ENCODE measurements at regions not wholly inside any gene's neighbourhood (a gene's known extent, or its start where the extent isn't known, plus 50 kb on each side); places are given as distances from the start of the nearest gene placed in this dataset.

DNA sequence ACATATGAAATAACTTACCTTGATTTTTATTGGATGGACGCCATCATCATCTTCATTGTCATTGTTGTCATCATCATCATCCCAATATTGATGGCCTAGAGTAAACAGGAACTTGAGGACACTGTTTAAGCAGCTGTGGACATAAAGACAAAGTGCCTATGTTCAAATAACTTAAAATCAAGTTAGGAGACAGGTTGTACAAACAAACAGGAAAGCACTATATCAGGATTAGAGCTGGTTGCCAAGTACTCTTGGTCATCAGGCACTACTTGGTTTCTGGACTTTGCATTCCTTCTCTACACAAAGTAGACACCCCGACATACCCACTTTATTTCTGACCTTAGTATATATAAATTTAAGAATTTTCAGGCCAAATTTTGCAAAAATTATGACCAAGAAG, 608.6 kb downstream of the KLHL13 start:
- TF ChIP-seq, protein P1, sequence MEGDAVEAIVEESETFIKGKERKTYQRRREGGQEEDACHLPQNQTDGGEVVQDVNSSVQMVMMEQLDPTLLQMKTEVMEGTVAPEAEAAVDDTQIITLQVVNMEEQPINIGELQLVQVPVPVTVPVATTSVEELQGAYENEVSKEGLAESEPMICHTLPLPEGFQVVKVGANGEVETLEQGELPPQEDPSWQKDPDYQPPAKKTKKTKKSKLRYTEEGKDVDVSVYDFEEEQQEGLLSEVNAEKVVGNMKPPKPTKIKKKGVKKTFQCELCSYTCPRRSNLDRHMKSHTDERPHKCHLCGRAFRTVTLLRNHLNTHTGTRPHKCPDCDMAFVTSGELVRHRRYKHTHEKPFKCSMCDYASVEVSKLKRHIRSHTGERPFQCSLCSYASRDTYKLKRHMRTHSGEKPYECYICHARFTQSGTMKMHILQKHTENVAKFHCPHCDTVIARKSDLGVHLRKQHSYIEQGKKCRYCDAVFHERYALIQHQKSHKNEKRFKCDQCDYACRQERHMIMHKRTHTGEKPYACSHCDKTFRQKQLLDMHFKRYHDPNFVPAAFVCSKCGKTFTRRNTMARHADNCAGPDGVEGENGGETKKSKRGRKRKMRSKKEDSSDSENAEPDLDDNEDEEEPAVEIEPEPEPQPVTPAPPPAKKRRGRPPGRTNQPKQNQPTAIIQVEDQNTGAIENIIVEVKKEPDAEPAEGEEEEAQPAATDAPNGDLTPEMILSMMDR (IDR thresholded peaks at IDR 0.05), result no peak
- H3K27me3 Mint-ChIP-seq (ENCODE audit: insufficient read depth), result no peaks in the 10 kb centered on the region
- no peaks in the 10 kb centered on the region for H3K4me1 Mint-ChIP-seq (ENCODE audit: low read depth)
- no peak overlapping the region for H3K4me3 Mint-ChIP-seq
- DNase-seq, result no peak
- H3K36me3 Mint-ChIP-seq (ENCODE audit: low read depth), result no peaks in the 10 kb centered on the region
- peaks cover 11% of the 10 kb centered on the region; the same call in 1 of the 2 replicates for H3K9me3 Mint-ChIP-seq
- no peak overlapping the region for H3K27ac Mint-ChIP-seq

DNA sequence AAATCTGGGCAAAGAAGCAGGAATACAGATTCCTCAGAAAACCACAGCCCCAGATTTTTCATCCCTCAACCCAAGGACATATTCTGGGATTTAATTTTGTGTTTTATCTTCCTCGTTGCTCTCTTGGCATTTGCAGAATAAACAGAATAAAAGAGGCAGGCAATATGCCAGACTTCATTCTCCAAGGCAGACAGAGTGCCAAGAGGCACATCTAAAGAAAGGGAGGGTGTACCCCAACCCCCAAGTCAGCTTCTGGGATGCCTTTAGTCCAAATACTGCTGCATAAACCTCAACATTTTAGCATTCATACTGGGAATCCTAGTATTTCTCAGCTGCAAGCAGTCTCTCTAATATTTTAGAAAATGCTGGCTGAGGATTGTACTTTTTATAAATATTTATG, 629.2 kb downstream of the KLHL13 start:
- Mint-ChIP-seq H3K4me3 (no peak overlapping the region), H3K27me3 (ENCODE audit: insufficient read depth) (no peaks in the 10 kb centered on the region), H3K9me3 (0 out of 2 replicates have a peak, but pooled peaks cover 3% of the 10 kb centered on the region), H3K36me3 (ENCODE audit: low read depth) (no peaks in the 10 kb centered on the region), H3K27ac (no peak overlapping the region), H3K4me1 (ENCODE audit: low read depth) (no peaks in the 10 kb centered on the region)
- TF ChIP-seq, protein P1 (IDR thresholded peaks at IDR 0.05), result no peak
- no peak for DNase-seq

DNA sequence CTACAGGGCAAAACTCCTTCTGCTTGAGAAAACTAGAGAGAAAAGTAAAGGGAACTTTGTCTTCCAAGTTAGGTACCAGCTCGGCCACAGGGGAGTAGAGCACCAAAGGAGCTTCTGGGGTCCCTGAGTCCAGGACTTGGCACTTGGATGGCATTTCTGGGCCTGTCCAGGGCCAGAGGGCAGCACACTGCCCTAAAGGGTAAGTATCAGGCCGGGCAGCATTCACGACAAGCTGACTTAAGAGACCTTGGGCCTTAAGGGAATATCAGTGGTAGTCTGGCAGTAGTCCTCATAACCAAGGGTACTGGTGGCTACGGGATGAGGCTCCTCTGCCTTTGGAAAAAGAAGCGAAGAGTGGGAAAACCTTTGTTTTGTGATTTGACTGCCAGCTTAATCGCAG, 632.7 kb downstream of the KLHL13 start:
- H3K27me3 Mint-ChIP-seq (ENCODE audit: insufficient read depth), result no peaks in the 10 kb centered on the region
- no peaks in the 10 kb centered on the region for H3K4me1 Mint-ChIP-seq (ENCODE audit: low read depth)
- no peak for DNase-seq
- TF ChIP-seq, protein P1 (IDR thresholded peaks at IDR 0.05), result no peak
- H3K36me3 Mint-ChIP-seq (ENCODE audit: low read depth), result no peaks in the 10 kb centered on the region
- no peaks in the 10 kb centered on the region; the same call in 1 of the 2 replicates for H3K9me3 Mint-ChIP-seq
- no peak overlapping the region for H3K27ac Mint-ChIP-seq
- no peak overlapping the region for H3K4me3 Mint-ChIP-seq

DNA sequence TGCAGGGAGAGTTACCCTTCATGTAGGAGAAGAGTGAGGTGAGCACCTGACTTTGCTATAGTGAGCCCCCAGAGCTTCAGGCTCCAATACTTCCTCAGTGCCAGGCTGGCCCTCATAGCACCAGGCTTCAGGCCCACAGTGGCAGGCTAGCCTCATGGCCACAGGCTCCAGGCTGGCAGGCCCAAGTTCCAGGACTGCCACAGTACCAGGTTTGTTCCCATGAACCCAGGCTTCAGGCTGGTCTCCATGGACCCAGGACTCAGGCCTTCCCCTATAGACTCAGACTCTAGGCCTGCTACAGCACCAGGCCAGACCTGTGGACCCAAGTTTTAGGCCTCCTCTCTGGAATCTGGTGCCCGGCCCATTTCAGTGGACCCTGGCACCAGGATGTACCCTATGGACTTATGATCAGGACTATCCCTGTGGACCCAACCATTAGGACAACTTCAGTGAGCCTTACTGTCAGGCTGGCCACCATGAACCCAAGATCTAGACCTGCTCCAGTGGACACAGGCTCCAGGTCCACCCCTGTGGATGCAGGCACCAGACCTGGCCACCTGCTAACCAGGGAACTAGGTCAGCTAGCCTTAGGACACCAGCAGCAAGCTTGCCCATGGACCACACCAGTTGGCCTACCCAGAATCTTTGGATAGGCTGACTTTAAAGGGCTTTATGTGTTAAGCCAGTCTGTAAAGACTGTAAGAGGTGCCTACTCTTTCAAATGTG, 658.2 kb downstream of the KLHL13 start:
- TF ChIP-seq, protein P1 (IDR thresholded peaks at IDR 0.05), result no peak
- Mint-ChIP-seq H3K27me3 (ENCODE audit: insufficient read depth) (no peaks in the 10 kb centered on the region), H3K27ac (no peak overlapping the region), H3K36me3 (ENCODE audit: low read depth) (no peaks in the 10 kb centered on the region), H3K9me3 (peaks cover 14% of the 10 kb centered on the region; the same call in 1 of the 2 replicates), H3K4me3 (no peak overlapping the region), H3K4me1 (ENCODE audit: low read depth) (no peaks in the 10 kb centered on the region)
- DNase-seq, result no peak

DNA sequence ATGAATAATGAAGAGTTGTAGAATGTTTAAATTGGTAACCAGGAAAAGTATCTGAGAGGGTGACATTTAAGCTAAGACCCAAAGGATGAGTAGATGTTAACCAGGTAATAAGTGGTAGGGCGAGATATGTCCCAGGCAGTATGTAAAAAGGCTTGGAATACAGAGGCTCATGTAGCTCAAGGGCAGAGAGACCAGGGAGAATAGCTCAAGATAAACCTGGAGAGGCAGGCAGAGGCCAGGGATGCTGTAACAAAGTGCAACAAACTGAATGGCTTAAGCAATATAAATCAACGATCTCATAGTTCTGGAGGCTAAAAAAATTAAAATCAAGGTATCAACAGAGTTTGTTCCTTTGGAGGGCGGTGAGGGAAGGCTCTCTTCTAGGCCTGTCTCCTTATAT, 660.8 kb downstream of the KLHL13 start:
- no peaks in the 10 kb centered on the region for H3K4me1 Mint-ChIP-seq (ENCODE audit: low read depth)
- TF ChIP-seq, protein P1 (IDR thresholded peaks at IDR 0.05), result no peak
- H3K9me3 Mint-ChIP-seq, result peaks cover 14% of the 10 kb centered on the region; the same call in 1 of the 2 replicates
- H3K27me3 Mint-ChIP-seq (ENCODE audit: insufficient read depth), result no peaks in the 10 kb centered on the region
- H3K36me3 Mint-ChIP-seq (ENCODE audit: low read depth), result no peaks in the 10 kb centered on the region
- H3K4me3 Mint-ChIP-seq, result no peak overlapping the region
- H3K27ac Mint-ChIP-seq, result no peak overlapping the region
- no peak for DNase-seq
